Large intestine (tissue), 3 donors: ENCODE measurements at regions not wholly inside any gene's neighbourhood (a gene's known extent, or its start where the extent isn't known, plus 50 kb on each side); places are given as distances from the start of the nearest gene placed in this dataset.

Experiments
- DNase-seq, 2 donors: peaks; one replicate each; pipeline versions ENCODE4 v3.0.0 to v3.0.0-alpha.2; 2013
- H3K27ac ChIP-seq: one replicate; pipeline ENCODE4 v1.5.1; 2013; ENCODE audit warnings: low read length
- H3K27me3 ChIP-seq: 2 replicates; pipeline ENCODE4 v1.6.1; 2013; ENCODE audit warnings: low read length; ENCODE audit not compliant: control insufficient read depth, insufficient read depth
- H3K36me3 ChIP-seq: 2 replicates; pipeline ENCODE4 v1.6.1; 2013; ENCODE audit warnings: low read length; ENCODE audit not compliant: control insufficient read depth, insufficient read depth
- H3K4me1 ChIP-seq: one replicate; pipeline ENCODE4 v1.6.1; 2013; ENCODE audit warnings: low read length; ENCODE audit not compliant: control insufficient read depth, insufficient read depth
- H3K4me3 ChIP-seq: one replicate; pipeline ENCODE4 v1.5.1; 2013; ENCODE audit warnings: low read length
- H3K9me3 ChIP-seq: one replicate; pipeline ENCODE4 v1.6.1; 2013; ENCODE audit warnings: mild to moderate bottlenecking, low read depth, low read length, moderate library complexity; ENCODE audit not compliant: control insufficient read depth
- WGBS: methylation state at CpG from one replicate; pipeline ENCODE4 v1.1.5; 2013; ENCODE audit warnings: low lambda C conversion rate; ENCODE audit not compliant: insufficient coverage; 5-methylcytosine and 5-hydroxymethylcytosine counted together

GRCh38 chr20:40108321-40108720 lies 580.7 kb downstream of the MAFB start:
- WGBS = no CpG with 5 or more reads among the region's 7 CpGs
- DNase-seq = no peak
- Histone ChIP-seq H3K27me3 (no peaks in the 10 kb centered on the region), H3K4me3 (no peak overlapping the region), H3K36me3 (no peaks in the 10 kb centered on the region), H3K27ac (no peak overlapping the region), H3K4me1 (no peaks in the 10 kb centered on the region), H3K9me3 (no peaks in the 10 kb centered on the region)

GRCh38 chr20:40104959-40105358 lies 584.1 kb downstream of the MAFB start:
- no peaks in the 10 kb centered on the region for H3K36me3 ChIP-seq
- H3K9me3 ChIP-seq = no peaks in the 10 kb centered on the region
- H3K4me1 ChIP-seq = no peaks in the 10 kb centered on the region
- no CpG with 5 or more reads among the region's 5 CpGs for WGBS
- H3K4me3 ChIP-seq = no peak overlapping the region
- no peak for DNase-seq
- H3K27ac ChIP-seq = no peak overlapping the region
- H3K27me3 ChIP-seq = no peaks in the 10 kb centered on the region

- no peaks in the 10 kb centered on the region for H3K4me1 ChIP-seq
- H3K9me3 ChIP-seq = no peaks in the 10 kb centered on the region
- no peak overlapping the region for H3K27ac ChIP-seq
- WGBS = no CpG with 5 or more reads among the region's 3 CpGs
- no peaks in the 10 kb centered on the region for H3K36me3 ChIP-seq
- H3K4me3 ChIP-seq = no peak overlapping the region
- no peaks in the 10 kb centered on the region for H3K27me3 ChIP-seq
- DNase-seq = no peak
Measured at GRCh38 chr20:40103420-40103819, 585.6 kb downstream of the MAFB start.

DNA sequence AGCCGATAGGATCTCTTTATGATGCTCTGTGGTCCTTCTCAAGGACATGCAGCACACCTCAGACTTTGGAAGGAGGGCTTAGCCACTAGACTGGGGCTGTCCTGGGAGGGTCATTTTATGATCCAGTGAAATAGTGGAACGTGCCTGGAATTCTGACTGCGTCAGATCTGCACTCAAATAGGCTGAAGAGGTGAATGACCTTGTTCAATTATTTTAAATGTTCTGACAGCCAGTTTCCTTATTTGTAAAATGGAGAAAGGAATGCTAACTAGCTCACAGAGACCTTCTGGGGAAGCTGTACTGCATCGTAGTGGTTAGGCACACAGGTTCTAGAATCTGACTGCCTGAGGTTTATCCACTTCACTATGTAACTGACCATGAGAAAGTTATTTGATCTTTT lies 587.5 kb downstream of the MAFB start:
- Histone ChIP-seq H3K36me3 (no peaks in the 10 kb centered on the region), H3K4me1 (no peaks in the 10 kb centered on the region), H3K27me3 (no peaks in the 10 kb centered on the region), H3K27ac (no peak overlapping the region), H3K9me3 (no peaks in the 10 kb centered on the region), H3K4me3 (no peak overlapping the region)
- DNase-seq = no peak
- no CpG with 5 or more reads among the region's 4 CpGs for WGBS

DNA sequence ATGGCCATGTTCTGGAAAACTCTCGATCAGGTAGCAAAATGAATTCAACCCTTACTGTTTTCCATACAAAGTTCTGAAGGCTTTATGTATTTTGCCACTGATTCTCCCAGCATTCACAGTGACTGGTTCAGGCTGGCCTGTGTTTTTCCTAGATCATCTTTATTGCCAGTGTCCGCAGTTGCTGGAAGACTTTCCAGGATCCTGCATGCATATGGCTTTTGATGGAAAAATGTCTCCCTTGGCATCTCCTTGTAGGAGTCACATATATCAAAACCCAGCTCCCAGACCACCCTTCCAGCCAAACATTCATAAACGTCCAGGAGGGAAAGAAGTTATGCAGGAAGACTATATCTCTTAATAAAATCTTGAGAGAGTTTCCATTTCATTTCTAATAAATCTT lies 588.8 kb downstream of the MAFB start:
- no peak for DNase-seq
- Histone ChIP-seq H3K4me1 (no peaks in the 10 kb centered on the region), H3K4me3 (no peak overlapping the region), H3K27ac (no peak overlapping the region), H3K9me3 (no peaks in the 10 kb centered on the region), H3K27me3 (no peaks in the 10 kb centered on the region), H3K36me3 (no peaks in the 10 kb centered on the region)
- 67% methylated on average over 1 of the region's 3 CpGs for WGBS

DNA sequence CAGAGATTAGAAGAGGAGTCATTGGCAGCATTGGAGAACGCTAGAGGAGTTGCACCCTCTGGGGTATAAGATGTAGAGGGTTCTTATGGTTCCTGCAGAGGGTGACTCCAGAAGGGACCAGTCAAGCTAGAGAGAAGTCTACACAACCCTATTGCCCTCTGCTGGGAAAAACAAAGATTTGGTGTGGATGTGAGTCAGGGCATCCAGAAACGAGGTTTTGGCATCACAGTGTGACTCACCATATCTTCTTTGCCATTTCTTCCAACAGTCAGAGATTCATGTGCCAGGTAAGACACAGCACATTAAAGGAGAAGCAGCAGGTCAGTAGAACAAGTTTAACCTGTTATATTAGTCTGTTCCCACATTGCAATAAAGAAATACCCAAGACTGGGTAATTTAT lies 598.8 kb downstream of the MAFB start:
- H3K4me3 ChIP-seq = no peak overlapping the region
- H3K36me3 ChIP-seq = no peaks in the 10 kb centered on the region
- no peaks in the 10 kb centered on the region for H3K9me3 ChIP-seq
- no peaks in the 10 kb centered on the region for H3K4me1 ChIP-seq
- no CpG with 5 or more reads among the region's 2 CpGs for WGBS
- H3K27me3 ChIP-seq = no peaks in the 10 kb centered on the region
- no peak overlapping the region for H3K27ac ChIP-seq
- no peak for DNase-seq

GRCh38 chr20:40087496-40087895 lies 601.5 kb downstream of the MAFB start:
- Histone ChIP-seq H3K27ac (no peak overlapping the region), H3K4me1 (no peaks in the 10 kb centered on the region), H3K27me3 (no peaks in the 10 kb centered on the region), H3K36me3 (no peaks in the 10 kb centered on the region), H3K9me3 (no peaks in the 10 kb centered on the region), H3K4me3 (no peak overlapping the region)
- DNase-seq = no peak

DNA sequence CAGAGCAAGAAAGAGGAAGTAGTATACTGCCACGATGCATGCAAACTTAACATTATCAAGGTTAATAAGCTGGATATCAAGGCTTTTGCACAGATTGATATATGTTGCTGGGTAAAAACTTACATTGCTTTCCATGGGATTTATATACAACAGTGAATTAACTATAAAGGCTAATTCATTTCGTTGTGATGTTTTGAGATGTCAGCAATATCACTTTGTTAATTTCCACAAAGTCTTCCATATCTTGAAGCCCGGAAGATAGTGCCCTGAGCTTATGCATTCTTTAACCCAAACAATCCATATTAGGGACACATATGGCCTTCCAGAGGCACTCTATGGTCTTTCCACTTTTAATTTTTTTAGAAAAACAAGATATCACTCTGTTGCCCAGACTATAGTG lies 603.5 kb downstream of the MAFB start:
- DNase-seq = no peak
- Histone ChIP-seq H3K4me1 (no peaks in the 10 kb centered on the region), H3K27me3 (no peaks in the 10 kb centered on the region), H3K9me3 (no peaks in the 10 kb centered on the region), H3K4me3 (no peak overlapping the region), H3K36me3 (no peaks in the 10 kb centered on the region), H3K27ac (no peak overlapping the region)
- 100% methylated on average over 1 of the region's 3 CpGs for WGBS

- no peaks in the 10 kb centered on the region for H3K36me3 ChIP-seq
- no peaks in the 10 kb centered on the region for H3K4me1 ChIP-seq
- H3K27ac ChIP-seq = no peak overlapping the region
- H3K4me3 ChIP-seq = no peak overlapping the region
- H3K9me3 ChIP-seq = no peaks in the 10 kb centered on the region
- DNase-seq = no peak
- no peaks in the 10 kb centered on the region for H3K27me3 ChIP-seq
- WGBS = no CpG with 5 or more reads among the region's 3 CpGs
Measured at GRCh38 chr20:40082436-40082835, 606.6 kb downstream of the MAFB start.

- Histone ChIP-seq H3K4me1 (no peaks in the 10 kb centered on the region), H3K4me3 (no peak overlapping the region), H3K27me3 (no peaks in the 10 kb centered on the region), H3K9me3 (no peaks in the 10 kb centered on the region), H3K36me3 (no peaks in the 10 kb centered on the region), H3K27ac (no peak overlapping the region)
- no CpG with 5 or more reads among the region's 3 CpGs for WGBS
- DNase-seq = no peak
Measured at GRCh38 chr20:40081653-40082052, 607.4 kb downstream of the MAFB start.

- Histone ChIP-seq H3K36me3 (no peaks in the 10 kb centered on the region), H3K27ac (no peak overlapping the region), H3K9me3 (no peaks in the 10 kb centered on the region), H3K4me3 (no peak overlapping the region), H3K4me1 (no peaks in the 10 kb centered on the region), H3K27me3 (no peaks in the 10 kb centered on the region)
- DNase-seq = no peak
- no CpG with 5 or more reads among the region's 4 CpGs for WGBS
Measured at GRCh38 chr20:40080041-40080652, 608.9 kb downstream of the MAFB start.
